ENCODE measurements at regions not wholly inside any gene's neighbourhood (a gene's known extent, or its start where the extent isn't known, plus 50 kb on each side); places are given as distances from the start of the nearest gene placed in this dataset.

- ChIA-PET CTCF (ENCODE audit: unreplicated experiment) (no interaction called here), POLR2A (interaction anchor here (0.9 to 1.5 kb wide), 2 partner anchors 8 to 10 kb away, joined by 3 to 4 read pairs; no protein-coding TSS in a partner anchor)
- Histone ChIP-seq H2AFZ (ENCODE audit: low read length) (no peak overlapping the region), H4K20me1 (ENCODE audit: insufficient read depth, low read length) (no peaks in the 10 kb centered on the region), H3K9me2 (ENCODE audit: insufficient read depth, low read length) (no peaks in the 10 kb centered on the region), H3K9me3 (ENCODE audit: low read length) (no peaks in the 10 kb centered on the region), H3K4me1 (ENCODE audit: insufficient read depth, low read length, poor library complexity, severe bottlenecking) (no peaks in the 10 kb centered on the region), H3K79me2 (ENCODE audit: insufficient read depth, low read depth, low read length) (no peaks in the 10 kb centered on the region), H3K4me3 (ENCODE audit: low read depth, low read length, poor library complexity, severe bottlenecking) (no peak overlapping the region), H3K27ac (ENCODE audit: low read depth, low read length, poor library complexity, severe bottlenecking) (no peak overlapping the region), H3K36me3 (ENCODE audit: insufficient read depth, low read length) (no peaks in the 10 kb centered on the region), H3K4me2 (ENCODE audit: low read length) (no peak overlapping the region)
- TF ChIP-seq EZH2phosphoT487 (IDR thresholded peaks at IDR 0.05; ENCODE audit: borderline replicate concordance, low read depth, low read length) = no peak
- TF ChIP-seq, protein P1, sequence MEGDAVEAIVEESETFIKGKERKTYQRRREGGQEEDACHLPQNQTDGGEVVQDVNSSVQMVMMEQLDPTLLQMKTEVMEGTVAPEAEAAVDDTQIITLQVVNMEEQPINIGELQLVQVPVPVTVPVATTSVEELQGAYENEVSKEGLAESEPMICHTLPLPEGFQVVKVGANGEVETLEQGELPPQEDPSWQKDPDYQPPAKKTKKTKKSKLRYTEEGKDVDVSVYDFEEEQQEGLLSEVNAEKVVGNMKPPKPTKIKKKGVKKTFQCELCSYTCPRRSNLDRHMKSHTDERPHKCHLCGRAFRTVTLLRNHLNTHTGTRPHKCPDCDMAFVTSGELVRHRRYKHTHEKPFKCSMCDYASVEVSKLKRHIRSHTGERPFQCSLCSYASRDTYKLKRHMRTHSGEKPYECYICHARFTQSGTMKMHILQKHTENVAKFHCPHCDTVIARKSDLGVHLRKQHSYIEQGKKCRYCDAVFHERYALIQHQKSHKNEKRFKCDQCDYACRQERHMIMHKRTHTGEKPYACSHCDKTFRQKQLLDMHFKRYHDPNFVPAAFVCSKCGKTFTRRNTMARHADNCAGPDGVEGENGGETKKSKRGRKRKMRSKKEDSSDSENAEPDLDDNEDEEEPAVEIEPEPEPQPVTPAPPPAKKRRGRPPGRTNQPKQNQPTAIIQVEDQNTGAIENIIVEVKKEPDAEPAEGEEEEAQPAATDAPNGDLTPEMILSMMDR (conservative IDR thresholded peaks at IDR 0.05; ENCODE audit: low read length) = no peak
- DNase-seq (ENCODE audit: low spot score) = no peak
- intact Hi-C loops (cut with micrococcal nuclease; ENCODE audit: unreplicated experiment) = no loop called here
- no TSS peak for BruUV-seq (replicated peaks)
Observed at GRCh38 chr2:40824278-40824677, 372.4 kb upstream of the SLC8A1 start.

DNA sequence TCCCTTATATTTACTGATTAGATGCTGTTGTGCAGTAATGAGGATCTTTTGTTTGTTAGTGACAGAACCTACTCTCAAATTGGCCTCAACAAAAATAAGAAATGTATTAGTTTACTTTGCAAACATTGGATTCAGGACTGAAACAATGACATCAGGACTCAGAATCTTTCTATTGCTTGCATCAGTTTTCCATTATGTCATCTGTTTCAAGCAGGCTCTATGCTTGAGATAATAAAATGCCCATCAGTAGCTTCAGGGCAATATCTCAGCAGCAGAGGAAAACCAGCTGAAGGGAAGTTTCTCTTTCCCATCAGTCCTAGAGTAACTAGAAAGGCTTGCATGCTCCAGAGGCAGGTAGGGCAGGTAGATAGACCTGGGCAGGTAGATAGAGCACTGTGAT, 375.5 kb upstream of the SLC8A1 start:
- POLR2A ChIA-PET = interaction anchor here (0.6 kb wide), 1 partner anchor 240 kb away, joined by 3 read pairs; no protein-coding TSS in a partner anchor
- no TSS peak for BruUV-seq (replicated peaks)
- Histone ChIP-seq H2AFZ (ENCODE audit: low read length) (no peak overlapping the region), H3K36me3 (ENCODE audit: insufficient read depth, low read length) (no peaks in the 10 kb centered on the region), H3K4me3 (ENCODE audit: low read depth, low read length, poor library complexity, severe bottlenecking) (no peak overlapping the region), H3K9me3 (ENCODE audit: low read length) (no peaks in the 10 kb centered on the region), H3K27ac (ENCODE audit: low read depth, low read length, poor library complexity, severe bottlenecking) (no peak overlapping the region), H3K4me2 (ENCODE audit: low read length) (no peak overlapping the region), H3K9me2 (ENCODE audit: insufficient read depth, low read length) (no peaks in the 10 kb centered on the region), H3K4me1 (ENCODE audit: insufficient read depth, low read length, poor library complexity, severe bottlenecking) (no peaks in the 10 kb centered on the region), H3K79me2 (ENCODE audit: insufficient read depth, low read depth, low read length) (no peaks in the 10 kb centered on the region), H4K20me1 (ENCODE audit: insufficient read depth, low read length) (no peaks in the 10 kb centered on the region)
- no peak for TF ChIP-seq EZH2phosphoT487 (IDR thresholded peaks at IDR 0.05; ENCODE audit: borderline replicate concordance, low read depth, low read length)
- TF ChIP-seq, protein P1 (conservative IDR thresholded peaks at IDR 0.05; ENCODE audit: low read length) = no peak
- CTCF ChIA-PET (ENCODE audit: unreplicated experiment) = no interaction called here
- intact Hi-C loops (cut with micrococcal nuclease; ENCODE audit: unreplicated experiment) = no loop called here
- no peak for DNase-seq (ENCODE audit: low spot score)

DNA sequence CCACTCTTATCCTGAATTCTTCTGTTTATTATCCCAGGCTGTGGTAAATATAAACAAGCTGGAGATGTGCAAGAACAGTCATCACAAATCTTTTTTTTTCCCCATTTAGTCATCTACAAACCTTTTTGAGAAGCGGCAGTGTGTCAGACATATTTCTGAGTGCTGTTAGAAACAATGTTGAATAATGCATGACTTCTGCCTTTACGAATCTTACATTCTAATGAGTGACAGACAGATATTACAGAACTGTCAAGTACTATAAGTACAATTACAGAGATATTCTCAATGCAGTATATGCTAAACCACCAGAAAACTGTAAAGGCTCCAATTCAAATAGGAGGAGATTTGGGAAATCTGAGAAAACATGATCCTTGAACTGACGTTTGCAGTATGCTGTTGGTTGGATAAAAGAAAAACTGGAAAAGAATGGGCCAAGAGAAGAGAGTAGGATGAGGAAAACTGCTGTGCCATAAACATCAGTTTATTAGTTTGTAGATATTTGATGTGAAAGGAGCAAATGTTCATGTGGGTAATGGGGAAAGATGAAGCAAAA, 379.5 kb upstream of the SLC8A1 start:
- CTCF ChIA-PET (ENCODE audit: unreplicated experiment) = no interaction called here
- H3K4me3 ChIP-seq (ENCODE audit: low read depth, low read length, poor library complexity, severe bottlenecking) = no peak overlapping the region
- H3K9me2 ChIP-seq (ENCODE audit: insufficient read depth, low read length) = no peaks in the 10 kb centered on the region
- H3K4me2 ChIP-seq (ENCODE audit: low read length) = no peak overlapping the region
- intact Hi-C loops (cut with micrococcal nuclease; ENCODE audit: unreplicated experiment) = no loop called here
- H2AFZ ChIP-seq (ENCODE audit: low read length) = no peak overlapping the region
- no peak overlapping the region for H3K27ac ChIP-seq (ENCODE audit: low read depth, low read length, poor library complexity, severe bottlenecking)
- H3K36me3 ChIP-seq (ENCODE audit: insufficient read depth, low read length) = no peaks in the 10 kb centered on the region
- H3K79me2 ChIP-seq (ENCODE audit: insufficient read depth, low read depth, low read length) = no peaks in the 10 kb centered on the region
- no peaks in the 10 kb centered on the region for H4K20me1 ChIP-seq (ENCODE audit: insufficient read depth, low read length)
- TF ChIP-seq, protein P1 (conservative IDR thresholded peaks at IDR 0.05; ENCODE audit: low read length) = no peak
- TF ChIP-seq EZH2phosphoT487 (IDR thresholded peaks at IDR 0.05; ENCODE audit: borderline replicate concordance, low read depth, low read length) = no peak
- no TSS peak for BruUV-seq (replicated peaks)
- DNase-seq (ENCODE audit: low spot score) = no peak
- H3K4me1 ChIP-seq (ENCODE audit: insufficient read depth, low read length, poor library complexity, severe bottlenecking) = no peaks in the 10 kb centered on the region
- POLR2A ChIA-PET = no interaction called here
- no peaks in the 10 kb centered on the region for H3K9me3 ChIP-seq (ENCODE audit: low read length)
